GM12878 (cell line): ENCODE measurements at regions not wholly inside any gene's neighbourhood (a gene's known extent, or its start where the extent isn't known, plus 50 kb on each side); places are given as distances from the start of the nearest gene placed in this dataset.

Experiments used
- BHLHE40 ChIP-seq, 2 experiments: fragments of 450-650 bp in 1 of 2; IDR thresholded peaks; 2 replicates each; pipeline ENCODE4 v1.6.1; 2011 to 2017; ENCODE audit warnings: low read depth in 2 of 2, borderline replicate concordance in 1 of 2, improper control_type of control experiment in 1 of 2, low read length in 1 of 2, mild to moderate bottlenecking in 1 of 2
- CBX5 ChIP-seq: sonication (generic); IDR thresholded peaks from 2 replicates; pipeline ENCODE4 v1.6.1; 2016; ENCODE audit warnings: low read depth, moderate library complexity, mild to moderate bottlenecking, inconsistent platforms
- CEBPB ChIP-seq, 2 experiments: fragments of 150-350 bp in 1 of 2; IDR thresholded peaks; 2 replicates each; pipeline ENCODE4 v1.6.1; 2012 to 2014; ENCODE audit warnings: low read depth in 2 of 2, low read length in 2 of 2, borderline replicate concordance in 1 of 2, inconsistent platforms in 1 of 2
- NR2C1 ChIP-seq: fragments of 450-650 bp; IDR thresholded peaks from 2 replicates; pipeline ENCODE4 v1.6.1; 2017; ENCODE audit warnings: antibody characterized with exemption, mild to moderate bottlenecking, moderate library complexity
- POLR2AphosphoS5 ChIP-seq: IDR thresholded peaks from 2 replicates; pipeline ENCODE4 v1.6.1; 2011; ENCODE audit warnings: mild to moderate bottlenecking, low read length, inconsistent platforms
- TCF12 ChIP-seq: IDR thresholded peaks from 2 replicates; pipeline ENCODE4 v1.6.1; 2011; ENCODE audit warnings: low read depth, mild to moderate bottlenecking, low read length
- TF ChIP-seq, protein P1 (sequence below), 3 experiments: IDR thresholded peaks in 2 of 3; conservative IDR thresholded peaks in 1 of 3; 2 replicates each; pipeline ENCODE4 v1.5.1; 2011; ENCODE audit warnings: low read depth in 3 of 3, low read length in 3 of 3, mild to moderate bottlenecking in 3 of 3, control low read depth in 2 of 3, moderate library complexity in 2 of 3, inconsistent platforms in 1 of 3, mixed read lengths in 1 of 3; ENCODE audit not compliant: control insufficient read depth in 2 of 3, insufficient read depth in 1 of 3; ENCODE audit errors: extremely low read depth in 1 of 3

DNA sequence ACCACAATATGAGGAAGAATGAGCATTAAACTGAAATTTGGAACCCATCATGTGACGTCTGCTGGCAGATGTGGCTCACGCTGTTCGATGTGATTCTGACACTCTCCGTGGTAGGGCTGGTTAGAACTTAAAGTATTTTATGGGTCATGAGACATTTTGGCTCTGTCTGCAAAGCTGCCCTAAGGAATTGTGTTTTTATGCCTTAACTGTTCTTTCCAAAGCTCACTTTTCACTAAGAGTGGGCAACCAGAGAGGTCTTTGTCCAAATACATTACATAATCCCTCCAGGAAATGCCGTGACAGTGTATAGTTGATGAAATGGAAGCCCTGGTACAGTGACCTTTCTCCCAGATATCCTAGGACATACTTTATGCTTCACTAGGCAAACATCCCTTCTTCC lies 119.1 kb downstream of the AQP4 start:
- no peak for TF ChIP-seq POLR2AphosphoS5
- no peak for TF ChIP-seq BHLHE40 (IDR thresholded peaks at IDR 0.05; ENCODE audit: borderline replicate concordance in 1 of 2, low read depth in 2 of 2, low read length in 1 of 2)
- TF ChIP-seq CBX5 = no peak
- TF ChIP-seq, protein P1, sequence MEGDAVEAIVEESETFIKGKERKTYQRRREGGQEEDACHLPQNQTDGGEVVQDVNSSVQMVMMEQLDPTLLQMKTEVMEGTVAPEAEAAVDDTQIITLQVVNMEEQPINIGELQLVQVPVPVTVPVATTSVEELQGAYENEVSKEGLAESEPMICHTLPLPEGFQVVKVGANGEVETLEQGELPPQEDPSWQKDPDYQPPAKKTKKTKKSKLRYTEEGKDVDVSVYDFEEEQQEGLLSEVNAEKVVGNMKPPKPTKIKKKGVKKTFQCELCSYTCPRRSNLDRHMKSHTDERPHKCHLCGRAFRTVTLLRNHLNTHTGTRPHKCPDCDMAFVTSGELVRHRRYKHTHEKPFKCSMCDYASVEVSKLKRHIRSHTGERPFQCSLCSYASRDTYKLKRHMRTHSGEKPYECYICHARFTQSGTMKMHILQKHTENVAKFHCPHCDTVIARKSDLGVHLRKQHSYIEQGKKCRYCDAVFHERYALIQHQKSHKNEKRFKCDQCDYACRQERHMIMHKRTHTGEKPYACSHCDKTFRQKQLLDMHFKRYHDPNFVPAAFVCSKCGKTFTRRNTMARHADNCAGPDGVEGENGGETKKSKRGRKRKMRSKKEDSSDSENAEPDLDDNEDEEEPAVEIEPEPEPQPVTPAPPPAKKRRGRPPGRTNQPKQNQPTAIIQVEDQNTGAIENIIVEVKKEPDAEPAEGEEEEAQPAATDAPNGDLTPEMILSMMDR (IDR thresholded peaks at IDR 0.05 in 2 of 3, conservative IDR thresholded peaks at IDR 0.05 in 1 of 3; ENCODE audit: control insufficient read depth in 2 of 3, extremely low read depth in 1 of 3, insufficient read depth in 1 of 3, low read depth in 3 of 3, low read length in 3 of 3) = no peak
- no peak for TF ChIP-seq CEBPB (IDR thresholded peaks at IDR 0.05; ENCODE audit: borderline replicate concordance in 1 of 2, low read depth in 2 of 2, low read length in 2 of 2)
- TF ChIP-seq TCF12 = no peak
- no peak for TF ChIP-seq NR2C1
